ENCODE measurements at regions not wholly inside any gene's neighbourhood (a gene's known extent, or its start where the extent isn't known, plus 50 kb on each side); places are given as distances from the start of the nearest gene placed in this dataset.
"Not testable (repeated sequence)": the region's sequence is repeated elsewhere in the genome, so short reads cannot be mapped to it uniquely, and the experiment has no call there.

DNA sequence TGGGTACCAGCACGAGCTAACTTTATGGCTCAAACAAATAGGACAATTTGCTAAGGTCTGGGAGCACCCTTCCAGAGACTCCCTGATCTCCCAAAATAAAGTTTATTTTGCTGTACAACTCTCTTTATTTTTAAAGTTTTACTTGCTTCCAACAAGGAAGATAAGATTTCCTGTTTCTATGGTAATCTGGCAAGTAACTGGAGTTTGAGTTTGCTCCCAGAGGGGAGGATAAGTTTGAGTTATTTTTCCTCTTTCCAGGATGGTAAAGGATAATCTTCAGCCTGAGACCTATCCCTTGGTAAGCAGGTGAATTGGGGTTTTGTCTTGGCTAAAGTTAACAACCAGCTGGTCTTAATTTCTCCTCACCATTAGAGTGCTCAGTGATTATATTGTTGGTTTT, 1019.4 kb upstream of the ALCAM start:
- DNase-seq = no peak

DNA sequence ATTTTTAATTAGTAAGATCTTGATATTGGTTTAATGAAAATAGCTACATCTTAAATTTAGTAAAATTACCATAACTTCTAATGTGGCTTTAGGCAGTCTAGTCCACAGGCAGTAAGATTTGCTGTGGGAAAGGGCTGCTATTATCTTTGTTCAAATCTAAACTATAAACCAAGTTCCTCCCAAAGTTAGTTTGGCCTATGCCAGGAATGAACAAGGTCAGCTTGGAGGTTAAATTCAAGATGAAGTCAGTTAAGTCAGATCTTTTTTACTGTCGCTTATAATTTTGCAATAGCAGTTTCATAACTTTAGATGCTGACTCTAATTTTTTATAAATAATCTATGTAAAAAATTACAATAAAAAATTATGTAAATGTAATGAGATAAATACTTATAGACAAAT, 1016.9 kb upstream of the ALCAM start:
- DNase-seq = no peak

DNA sequence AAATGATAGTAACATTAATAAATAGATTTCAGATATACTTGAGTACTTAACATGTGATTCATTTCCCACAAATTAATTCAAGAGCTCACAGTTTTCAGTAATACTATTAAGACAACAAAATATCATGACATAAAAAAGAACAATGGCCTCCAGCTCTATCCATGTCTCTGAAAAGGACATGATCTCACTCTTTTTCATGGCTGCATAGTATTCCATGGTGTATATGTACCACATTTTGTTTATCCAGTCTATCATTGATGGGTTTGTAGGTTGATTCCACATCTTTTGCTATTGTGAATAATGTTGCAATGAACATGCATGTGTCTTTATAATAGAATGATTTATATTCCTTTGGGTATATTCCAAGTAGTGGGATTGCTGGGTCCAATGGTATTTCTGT, 1012.8 kb upstream of the ALCAM start:
- no peak for DNase-seq

DNA sequence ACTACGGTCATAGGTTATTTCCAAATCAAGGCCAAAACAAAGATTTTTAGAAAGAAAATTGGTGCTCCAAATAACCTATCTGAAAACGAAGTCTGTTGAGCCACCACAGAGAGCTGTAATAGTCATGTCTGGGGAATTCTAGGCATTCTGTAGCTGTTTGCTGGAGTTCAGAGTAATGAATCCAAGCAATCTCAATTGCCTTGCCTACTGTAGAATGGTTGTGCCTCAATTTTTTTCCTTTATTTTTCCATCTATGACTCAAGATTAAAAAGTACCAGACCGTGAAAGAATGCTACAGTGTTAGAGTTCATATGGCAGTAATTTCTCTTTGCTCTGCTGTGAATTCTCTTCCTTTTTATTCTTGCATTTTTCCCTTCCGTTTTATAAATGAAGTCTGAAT, 1007.2 kb upstream of the ALCAM start:
- no peak for DNase-seq

DNA sequence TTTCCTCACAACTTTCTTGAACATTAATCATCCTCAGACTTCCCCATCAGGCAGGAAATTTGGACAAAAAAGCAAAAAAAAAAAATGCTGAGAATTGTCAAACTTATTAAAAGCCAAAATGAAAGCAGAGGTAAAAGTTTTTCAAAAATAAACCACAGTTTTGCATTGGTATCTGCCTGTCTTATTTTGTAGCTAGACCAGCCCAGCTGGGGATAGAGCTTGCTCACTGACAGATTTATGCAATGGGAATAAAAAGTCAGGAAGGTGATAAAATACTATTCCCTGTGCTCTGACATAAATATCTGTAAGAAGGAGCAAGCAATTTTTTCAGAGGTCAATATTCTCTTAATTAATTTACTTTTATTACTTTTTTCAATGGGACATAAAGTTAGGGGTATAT, 1006.7 kb upstream of the ALCAM start:
- DNase-seq = no peak

DNA sequence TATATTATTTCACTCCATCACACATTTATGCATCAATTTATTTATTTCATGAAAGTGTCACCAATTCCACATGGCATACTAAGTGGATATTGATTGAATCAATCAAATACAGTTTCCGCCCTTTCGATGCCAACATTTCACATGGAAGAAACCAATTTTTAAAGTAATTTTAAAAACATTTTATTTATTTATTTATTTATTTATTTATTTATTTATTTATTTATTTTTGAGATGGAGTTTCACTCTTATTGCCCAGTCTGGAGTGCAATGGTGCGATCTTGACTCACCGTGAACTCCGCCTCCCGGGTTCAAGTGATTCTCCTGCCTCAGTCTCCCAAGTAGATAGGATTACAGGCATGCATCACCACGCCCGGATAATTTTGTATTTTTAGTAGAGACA, 1005.0 kb upstream of the ALCAM start:
- DNase-seq = not testable (repeated sequence)

DNA sequence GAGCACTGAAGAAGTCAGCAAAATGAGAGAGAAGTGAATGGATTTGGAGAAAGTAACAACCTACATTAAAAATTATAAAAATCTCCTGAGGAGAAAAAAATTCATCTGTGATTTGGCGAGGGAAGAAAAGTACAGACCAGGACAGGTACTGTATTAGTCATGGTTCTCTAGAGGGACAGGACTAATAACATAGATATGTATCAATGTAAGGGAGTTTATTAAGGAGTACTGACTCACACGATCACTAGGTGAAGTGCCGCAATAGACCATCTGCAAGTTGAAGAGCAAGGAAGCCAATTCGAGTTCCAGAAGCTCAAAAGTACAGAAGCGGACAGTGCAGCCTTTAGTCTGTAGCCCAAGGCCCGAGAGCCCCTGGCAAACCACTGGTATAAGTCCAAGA, 1004.4 kb upstream of the ALCAM start:
- DNase-seq = no peak

DNA sequence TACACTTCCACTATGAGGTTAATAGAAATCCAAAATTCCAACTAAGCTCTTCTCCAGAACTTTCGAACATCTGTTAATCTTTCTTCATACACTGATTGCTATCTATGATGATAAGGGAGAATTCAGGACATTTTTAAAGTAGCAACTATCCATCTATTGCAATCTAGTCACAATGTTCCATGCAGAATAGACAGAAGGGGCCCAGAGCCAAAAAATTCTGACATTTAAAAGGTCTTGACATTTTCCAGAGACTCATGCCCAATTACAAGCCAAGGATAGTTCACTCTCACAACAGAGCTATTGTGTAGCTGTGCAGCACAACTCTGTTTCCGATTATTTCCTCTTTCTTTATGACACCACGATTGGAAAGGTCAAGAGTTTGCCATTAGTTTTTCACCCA, 999.7 kb upstream of the ALCAM start:
- DNase-seq = no peak

DNA sequence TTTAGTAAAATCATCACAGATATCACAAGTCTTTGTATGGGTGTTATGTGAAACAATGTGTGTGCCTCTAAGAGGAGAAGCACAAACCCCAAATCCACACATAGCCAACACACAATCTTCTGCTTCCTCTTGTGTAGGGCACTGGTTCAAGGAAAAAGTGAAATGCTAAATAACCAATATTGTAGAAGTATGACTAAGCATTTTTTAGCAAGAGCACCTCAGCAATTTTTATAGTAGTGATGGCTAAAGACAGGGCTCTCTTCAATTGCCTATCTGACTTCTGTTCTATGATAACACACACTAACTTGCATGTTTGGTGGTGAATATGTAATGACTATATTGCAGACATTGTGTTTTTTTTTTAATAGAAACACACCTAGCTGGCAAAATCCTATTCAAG, 997.9 kb upstream of the ALCAM start:
- no peak for DNase-seq

DNA sequence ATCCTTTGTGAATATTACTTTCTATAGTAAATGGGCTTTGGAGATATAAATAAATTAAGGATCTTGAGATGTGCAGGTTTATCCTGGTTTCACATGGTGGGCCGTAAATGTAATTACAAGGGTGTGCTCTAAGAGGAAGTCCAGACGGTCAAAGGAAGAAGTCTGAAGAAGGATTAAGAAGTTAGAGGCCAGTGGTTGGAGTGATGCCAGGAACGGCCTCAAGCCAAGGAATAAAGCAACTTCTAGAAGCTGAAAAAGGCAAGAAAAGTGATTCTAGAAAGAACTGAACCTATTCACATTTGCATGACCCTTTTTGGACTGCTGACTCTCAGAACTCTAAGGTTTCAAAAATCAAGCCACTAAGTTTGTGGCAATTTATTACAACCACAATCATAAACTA, 981.3 kb upstream of the ALCAM start:
- DNase-seq = no peak

DNA sequence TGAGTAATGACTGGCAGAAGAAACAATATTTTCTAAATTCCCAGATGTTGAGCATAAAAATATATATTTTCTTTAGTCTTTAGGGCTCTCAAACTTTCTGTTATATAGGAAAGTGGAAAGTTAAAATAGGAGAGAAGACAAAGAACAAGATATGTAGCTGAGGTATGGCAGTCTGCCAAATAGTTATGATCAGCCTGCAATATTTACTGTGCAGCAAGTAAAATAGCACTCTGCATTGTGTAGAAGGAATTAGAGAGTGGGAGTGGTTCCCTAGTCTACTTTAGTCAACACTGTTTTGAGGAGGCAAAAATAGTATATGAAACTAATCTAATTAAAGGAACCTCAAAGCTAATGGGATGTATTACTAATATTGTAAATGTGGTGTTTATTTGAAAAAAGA, 978.1 kb upstream of the ALCAM start:
- no peak for DNase-seq

DNA sequence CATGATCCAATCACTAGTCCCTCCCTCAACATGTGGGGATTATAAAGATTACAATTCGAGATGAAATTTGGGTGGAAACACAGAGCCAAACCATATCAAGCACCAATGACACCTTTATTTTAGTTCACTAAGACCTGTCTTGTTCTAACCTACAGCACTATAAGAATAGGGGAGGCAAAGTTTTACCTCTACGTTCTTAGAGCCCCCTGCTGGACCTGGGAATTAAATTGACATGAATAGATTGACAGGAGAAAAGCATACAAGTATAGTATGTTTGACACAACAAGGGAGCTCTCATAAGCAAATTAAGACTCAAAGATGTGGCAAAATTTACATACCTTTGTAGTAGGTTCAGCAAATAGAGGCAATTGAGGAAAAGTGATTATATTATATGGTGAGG, 974.4 kb upstream of the ALCAM start:
- DNase-seq = no peak

DNA sequence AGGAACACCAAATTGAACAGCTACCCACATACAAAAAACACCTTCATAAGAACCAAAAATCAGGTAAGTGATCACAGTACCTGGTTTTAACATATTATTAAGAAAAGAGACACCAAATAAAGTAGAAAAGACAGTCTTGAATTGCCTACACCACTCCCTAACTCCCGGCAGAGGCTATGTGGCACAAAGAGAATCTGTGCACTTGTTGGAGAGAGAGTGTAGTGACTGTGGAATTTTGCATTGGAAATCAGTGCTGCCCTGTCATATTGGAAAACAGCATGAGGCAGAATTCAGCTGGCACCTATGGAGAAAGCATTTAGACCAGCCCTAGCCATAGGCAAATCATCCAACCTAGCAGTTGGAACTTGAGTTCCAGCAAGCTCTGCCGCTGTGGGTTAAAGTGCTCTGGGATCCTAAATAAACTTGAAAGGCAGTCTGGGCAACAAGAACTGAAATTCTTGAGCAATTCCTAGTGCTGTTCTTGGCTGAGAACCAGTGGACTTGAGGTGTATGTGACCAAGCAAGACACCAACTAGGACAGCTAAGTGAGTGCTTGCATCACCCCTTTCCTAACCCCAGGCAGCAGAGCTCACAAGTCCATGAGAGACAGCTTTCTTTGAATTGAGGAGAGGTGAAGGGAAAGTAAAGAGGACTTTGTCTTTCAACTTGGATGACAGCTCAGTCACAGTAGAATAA, 969.6 kb upstream of the ALCAM start:
- DNase-seq = no peak

DNA sequence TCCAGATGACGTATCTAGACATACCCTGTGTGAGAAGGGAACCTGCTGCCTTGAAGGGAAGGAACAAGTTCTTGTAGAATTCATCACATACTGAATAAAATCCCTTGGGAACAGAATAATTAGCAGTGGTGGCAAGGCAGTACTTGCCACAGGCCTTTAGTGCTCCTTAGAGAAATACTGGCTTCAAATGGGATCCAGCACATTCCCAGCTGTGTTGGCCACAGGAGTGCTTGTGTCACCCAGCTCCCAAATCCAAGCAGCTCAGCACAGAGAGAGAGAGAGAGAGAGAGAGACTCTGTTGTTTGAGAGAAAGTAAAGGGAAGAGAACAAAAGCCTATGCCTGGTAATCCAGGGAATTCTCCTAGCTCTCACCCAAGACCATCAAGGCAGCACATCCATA, 969.0 kb upstream of the ALCAM start:
- no peak for DNase-seq

DNA sequence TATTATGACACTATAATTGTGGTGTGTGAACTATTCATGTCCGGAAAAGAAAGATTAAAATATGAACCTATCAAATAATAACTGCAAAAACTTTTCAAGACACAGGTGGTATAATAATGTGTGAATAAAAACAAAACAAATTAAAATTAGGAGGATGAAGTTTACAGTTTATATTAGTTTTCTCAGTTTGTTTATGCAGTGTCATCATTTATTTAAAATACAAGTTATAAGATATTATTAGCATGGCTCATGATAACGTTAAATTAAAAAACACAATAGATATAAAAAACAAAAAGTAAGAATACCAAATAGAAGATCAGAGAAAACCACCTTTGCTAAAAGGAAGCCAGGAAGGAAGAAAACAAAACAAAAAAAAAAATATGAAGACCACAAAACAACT, 963.8 kb upstream of the ALCAM start:
- no peak for DNase-seq

DNA sequence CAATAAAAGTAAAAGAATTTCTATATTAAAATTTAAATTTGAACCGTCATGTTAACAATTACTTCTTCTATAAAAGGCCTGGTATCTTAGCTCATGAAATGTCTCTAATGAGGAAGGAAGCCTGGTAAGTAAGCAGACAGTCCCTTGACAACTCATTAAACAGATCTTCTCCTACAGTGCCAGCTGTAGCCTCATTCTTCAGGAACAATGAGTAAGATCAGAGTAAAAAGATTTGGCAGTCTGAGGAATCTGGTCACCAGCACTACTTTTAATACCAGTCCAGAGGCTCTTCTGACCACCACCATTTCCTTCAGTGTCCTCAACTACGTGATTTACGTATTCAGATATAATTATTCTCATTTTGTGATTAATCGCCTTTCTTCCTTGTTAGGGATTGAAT, 955.0 kb upstream of the ALCAM start:
- no peak for DNase-seq

DNA sequence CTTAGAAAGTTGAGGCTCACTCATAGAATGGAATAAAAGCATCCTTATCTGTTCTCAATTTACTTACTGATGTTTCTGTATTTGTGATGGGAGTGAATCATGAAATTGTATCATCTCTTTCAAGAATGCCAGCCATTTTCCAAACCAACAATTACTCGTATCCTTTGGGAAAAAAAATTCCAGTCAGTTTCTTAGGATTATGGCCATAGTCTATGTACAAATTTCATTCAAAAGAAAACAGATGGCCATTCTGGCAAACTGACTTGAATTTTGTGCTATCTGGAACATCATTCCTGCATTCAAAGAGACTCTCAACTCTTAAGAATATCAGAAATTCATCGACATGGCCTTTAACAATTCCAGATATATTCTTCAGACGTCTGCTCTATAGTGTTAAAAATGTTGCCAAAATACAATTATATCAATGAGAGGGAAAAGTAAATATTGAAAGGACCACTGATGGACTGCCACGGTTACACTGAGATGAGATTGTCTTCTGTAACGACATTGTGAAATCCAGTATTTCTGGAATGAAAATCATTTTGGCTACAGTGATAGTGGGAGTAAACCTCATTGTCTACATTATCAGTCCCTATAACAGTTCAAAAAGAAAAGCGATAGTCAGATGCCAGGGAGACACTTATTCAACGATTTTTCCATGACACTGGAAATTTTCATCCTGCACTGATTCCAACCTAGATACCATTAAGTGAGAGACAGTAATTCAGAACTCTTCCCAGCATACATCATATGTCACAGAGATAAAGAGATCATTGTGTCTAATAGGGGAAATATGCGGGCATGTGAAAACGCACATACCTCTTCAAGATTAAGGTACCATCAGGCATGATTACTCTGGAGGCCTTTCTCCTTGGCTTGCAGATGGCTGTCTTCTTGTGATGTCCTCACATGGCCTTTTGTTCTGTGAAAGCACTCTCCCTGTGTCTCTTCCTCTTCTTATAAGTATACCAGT, 953.8 kb upstream of the ALCAM start:
- DNase-seq = no peak

DNA sequence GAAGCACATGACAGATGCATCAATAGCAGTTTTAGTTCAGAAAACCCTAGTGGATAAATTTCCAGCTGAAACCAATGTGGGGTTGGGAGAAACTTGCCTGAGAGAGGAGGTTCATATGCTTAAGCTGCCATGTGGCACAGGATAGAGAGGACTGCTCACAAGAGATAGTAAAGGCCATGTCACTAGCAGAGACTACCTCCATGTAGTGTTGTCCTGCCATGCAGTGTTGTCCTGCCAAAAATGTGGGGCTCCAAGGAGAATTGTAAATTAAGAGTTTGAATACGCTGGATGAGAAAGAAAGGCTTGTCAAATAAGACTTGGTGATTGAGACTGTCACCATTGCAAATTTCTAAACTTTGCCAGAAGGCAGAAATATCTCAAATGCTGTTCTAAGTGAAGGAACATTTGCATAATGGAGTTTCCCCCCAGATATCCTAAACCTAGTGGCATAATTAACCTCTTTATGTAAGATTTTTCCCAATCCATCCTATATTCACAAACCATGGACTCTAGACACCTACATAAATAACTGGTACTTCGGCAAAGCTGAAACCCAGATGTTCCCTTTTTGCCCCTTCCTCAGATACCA, 938.3 kb upstream of the ALCAM start:
- DNase-seq = no peak

DNA sequence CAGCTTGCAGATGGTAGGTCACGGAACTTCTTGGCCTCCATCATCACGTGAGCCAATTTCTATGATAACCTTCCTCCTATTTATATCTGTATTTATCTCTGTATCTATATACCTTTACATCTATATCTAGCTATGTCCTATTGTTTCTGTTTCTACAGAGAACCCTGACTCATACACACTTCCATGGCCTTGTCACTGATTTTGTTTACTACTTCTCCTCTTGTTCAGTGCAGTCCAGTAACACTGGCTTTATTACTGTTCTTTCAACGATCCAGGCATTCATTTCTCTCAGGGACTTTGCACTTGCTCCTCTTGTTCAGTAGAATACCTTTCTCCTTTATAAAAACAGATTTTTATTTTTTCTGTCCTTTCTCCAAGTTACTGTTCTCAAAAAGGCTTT, 937.0 kb upstream of the ALCAM start:
- no peak for DNase-seq

DNA sequence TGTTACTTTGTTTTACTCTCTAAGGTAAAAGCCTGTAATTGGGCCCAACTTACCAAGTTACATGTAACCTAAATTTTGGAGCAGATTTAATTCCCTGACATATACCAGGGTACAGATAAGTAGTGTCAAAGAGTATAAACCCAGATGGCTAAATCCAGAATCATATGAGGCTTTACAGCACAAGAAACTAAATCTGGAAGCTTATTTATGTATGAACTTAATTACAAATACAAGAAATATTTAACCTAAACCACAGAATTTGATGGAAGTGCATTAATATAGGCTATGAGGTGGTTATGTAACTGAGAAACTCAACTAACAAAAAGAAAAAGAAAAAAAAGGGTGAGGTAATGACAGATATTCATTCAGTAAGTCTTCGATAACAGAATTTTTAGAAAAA, 930.2 kb upstream of the ALCAM start:
- DNase-seq = no peak

DNA sequence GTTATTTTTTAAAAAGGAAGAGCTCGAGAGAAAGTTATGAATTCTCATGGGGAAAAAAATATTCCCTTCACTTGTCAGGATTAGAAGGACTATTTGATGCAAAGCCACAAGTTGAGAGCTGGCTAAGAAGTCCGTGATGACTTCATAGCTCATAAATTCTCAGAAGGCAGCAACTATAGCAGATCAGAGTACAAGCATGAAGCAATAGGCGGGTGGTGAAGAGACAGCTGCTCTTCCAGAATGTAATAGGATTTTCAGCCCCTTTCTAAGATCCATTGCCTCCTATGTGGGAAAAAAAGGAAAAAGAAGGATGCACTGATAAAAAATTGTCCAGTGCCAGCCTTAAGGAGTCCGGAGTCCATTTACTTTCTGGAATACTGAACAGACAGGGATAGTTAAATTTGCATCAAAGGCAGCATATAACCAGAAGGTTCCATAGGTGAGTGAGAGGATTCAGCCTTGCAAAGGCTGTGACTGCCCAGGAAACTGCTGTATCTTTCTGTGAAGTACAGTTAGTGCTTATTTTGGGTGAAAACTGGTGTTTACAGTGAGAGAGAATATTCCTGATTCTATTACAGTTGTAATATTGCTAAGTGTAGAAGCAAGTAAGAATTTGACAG, 929.5 kb upstream of the ALCAM start:
- DNase-seq = no peak

DNA sequence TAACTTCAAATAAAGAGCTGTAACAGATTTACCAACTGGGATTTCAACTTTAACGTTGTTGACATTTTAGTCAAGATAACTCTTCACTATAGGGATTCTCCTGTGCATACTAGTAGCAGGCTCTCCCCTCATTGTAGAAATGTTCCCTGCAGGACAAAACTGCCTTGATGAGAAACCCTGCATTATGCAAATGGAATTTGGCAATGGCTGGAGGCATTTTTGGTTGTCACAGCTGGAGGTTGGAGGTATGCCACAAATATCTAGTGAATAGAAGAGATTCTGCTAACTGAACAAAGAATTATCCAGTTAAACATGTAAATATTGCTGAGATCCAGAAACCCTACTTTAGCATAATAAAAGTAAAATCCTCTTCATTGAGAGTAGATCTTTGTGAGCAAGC, 928.8 kb upstream of the ALCAM start:
- DNase-seq = no peak

DNA sequence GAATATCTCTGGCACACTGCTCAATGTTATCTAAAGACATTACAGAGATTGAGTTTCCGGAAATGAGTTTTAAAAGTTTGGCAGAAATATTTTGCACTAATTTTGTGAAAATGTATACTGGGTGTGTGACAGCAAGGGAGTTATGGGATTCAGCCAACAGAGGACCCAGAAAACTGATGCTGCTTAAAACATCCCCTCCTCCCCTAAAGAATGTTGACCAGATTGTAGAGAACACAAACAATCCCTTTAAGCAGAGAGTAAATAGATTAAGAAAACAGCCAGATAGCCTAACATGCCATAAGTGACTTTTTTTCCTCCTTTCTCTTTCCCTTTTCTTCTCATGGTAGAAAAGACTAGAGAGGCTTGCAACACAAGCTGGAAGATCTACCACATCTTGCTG, 928.0 kb upstream of the ALCAM start:
- DNase-seq = no peak

Measured in suppressor macrophage treated with lipopolysaccharide for 4 hours (primary cell).